ENCODE measurements at regions not wholly inside any gene's neighbourhood (a gene's known extent, or its start where the extent isn't known, plus 50 kb on each side); places are given as distances from the start of the nearest gene placed in this dataset.
"Not testable (repeated sequence)": the region's sequence is repeated elsewhere in the genome, so short reads cannot be mapped to it uniquely, and the experiment has no call there.

- DNase-seq, result peak; percentile 65
Measured at GRCh38 chrX:97860226-97860625, 976.5 kb downstream of the RPA4 start.

- DNase-seq, result no peak
Measured at GRCh38 chrX:97863261-97863660, 979.6 kb downstream of the RPA4 start.

- DNase-seq, result no peak
Measured at GRCh38 chrX:97867266-97867665, 983.6 kb downstream of the RPA4 start.

- no peak for DNase-seq
Measured at GRCh38 chrX:97876697-97877407, 993.1 kb downstream of the RPA4 start.

GRCh38 chrX:97882306-97882705 lies 998.6 kb downstream of the RPA4 start:
- no peak for DNase-seq

- peak; percentile 27 for DNase-seq
Measured at GRCh38 chrX:97895751-97896150, 1012.0 kb downstream of the RPA4 start.

GRCh38 chrX:97897998-97898397 lies 1014.3 kb downstream of the RPA4 start:
- DNase-seq, result no peak

- peak; percentile 53 for DNase-seq
Measured at GRCh38 chrX:97898798-97899197, 1015.1 kb downstream of the RPA4 start.

GRCh38 chrX:97907791-97908190 lies 1024.1 kb downstream of the RPA4 start:
- no peak for DNase-seq

GRCh38 chrX:97909245-97909644 lies 1025.5 kb downstream of the RPA4 start:
- no peak for DNase-seq

GRCh38 chrX:97915390-97915789 lies 1031.7 kb downstream of the RPA4 start:
- DNase-seq, result not testable (repeated sequence)

GRCh38 chrX:97921223-97921622 lies 1037.5 kb downstream of the RPA4 start:
- not testable (repeated sequence) for DNase-seq

- no peak for DNase-seq
Measured at GRCh38 chrX:97931586-97931985, 1047.9 kb downstream of the RPA4 start.

GRCh38 chrX:97936296-97936695 lies 1052.6 kb downstream of the RPA4 start:
- no peak for DNase-seq

GRCh38 chrX:97938706-97939105 lies 1055.0 kb downstream of the RPA4 start:
- DNase-seq, result no peak

- DNase-seq, result no peak
Measured at GRCh38 chrX:97968376-97969163, 1084.9 kb downstream of the RPA4 start.

- no peak for DNase-seq
Measured at GRCh38 chrX:97984641-97985040, 1100.9 kb downstream of the RPA4 start.

GRCh38 chrX:97985096-97985495 lies 1101.4 kb downstream of the RPA4 start:
- DNase-seq, result no peak

- no peak for DNase-seq
Measured at GRCh38 chrX:97987979-97988378, 1104.3 kb downstream of the RPA4 start.

- DNase-seq, result no peak
Measured at GRCh38 chrX:97995834-97996233, 1112.1 kb downstream of the RPA4 start.

GRCh38 chrX:98028691-98029090 lies 1145.0 kb downstream of the RPA4 start:
- DNase-seq, result no peak

- DNase-seq, result no peak
Measured at GRCh38 chrX:98029861-98030260, 1146.2 kb downstream of the RPA4 start.

GRCh38 chrX:98057176-98057575 lies 1173.5 kb downstream of the RPA4 start:
- no peak for DNase-seq

- no peak for DNase-seq
Measured at GRCh38 chrX:98065151-98065550, 1181.4 kb downstream of the RPA4 start.

All from kidney glomerular epithelial cell (primary cell).